Stimulated activated naive CD8-positive, alpha-beta T cell treated with anti-CD3 and anti-CD28 coated beads, Interleukin-15, Interleukin-2, amounts not matched to agents 100 U/mL and 50 U/mL, for 24 hours (primary cell): ENCODE measurements at regions not wholly inside any gene's neighbourhood (a gene's known extent, or its start where the extent isn't known, plus 50 kb on each side); places are given as distances from the start of the nearest gene placed in this dataset.

Experiments used
- ATAC-seq: fragments of 150-1000 bp; cut with Tn5 transposase; one replicate; pipeline ENCODE4 v1.10.0; 2021
- DNase-seq: peaks from one replicate; pipeline ENCODE4 v3.0.0; 2021

GRCh38 chrX:7219153-7219705, 71.3 kb upstream of the PUDP start:
- ATAC-seq: no peak
- no peak for DNase-seq

- DNase-seq: no peak
- ATAC-seq: no peak
Observed at GRCh38 chrX:7218321-7219152, 70.6 kb upstream of the PUDP start.

- ATAC-seq: no peak
- no peak for DNase-seq
Observed at GRCh38 chrX:7216981-7217587, 69.1 kb upstream of the PUDP start.

GRCh38 chrX:7215842-7216241, 67.9 kb upstream of the PUDP start:
- ATAC-seq: no peak

GRCh38 chrX:7214251-7214650, 66.3 kb upstream of the PUDP start:
- DNase-seq (no peak), ATAC-seq (no peak)

More at GRCh38 chrX:7215842-7216241, 67.9 kb upstream of the PUDP start:
- DNase-seq: no peak

GRCh38 chrX:7205037-7205577, 57.2 kb upstream of the PUDP start:
- DNase-seq: no peak
- no peak for ATAC-seq

- DNase-seq: no peak
- no peak for ATAC-seq
Observed at GRCh38 chrX:7204619-7205018, 56.7 kb upstream of the PUDP start.

- no peak for DNase-seq
- ATAC-seq: no peak
Observed at GRCh38 chrX:7202206-7202605, 54.3 kb upstream of the PUDP start.

GRCh38 chrX:7201496-7201895, 53.5 kb upstream of the PUDP start:
- DNase-seq (no peak), ATAC-seq (no peak)

- ATAC-seq (no peak), DNase-seq (no peak)
Observed at GRCh38 chrX:7198499-7198898, 50.5 kb upstream of the PUDP start.
